CD4-positive, alpha-beta memory T cell (primary cell): ENCODE measurements at regions not wholly inside any gene's neighbourhood (a gene's known extent, or its start where the extent isn't known, plus 50 kb on each side); places are given as distances from the start of the nearest gene placed in this dataset.

ENCODE experiments used
- CTCF ChIA-PET: fragments of 350-600 bp; sonication (Branson Sonifier 250); formaldehyde crosslinking; loops from one replicate; lab custom pipeline; 2021; ENCODE audit warnings: inconsistent platforms; ENCODE audit not compliant: partially characterized antibody; lab: Charles Lee
- POLR2A ChIA-PET: fragments of 350-600 bp; sonication (Branson Sonifier 250); formaldehyde crosslinking; loops from one replicate; lab custom pipeline; 2021; ENCODE audit not compliant: partially characterized antibody; lab: Charles Lee
- DNase-seq, 5 donors: peaks; one replicate each; pipeline versions ENCODE4 v3.0.0 to v3.0.0-alpha.2; 2020 to 2022; ENCODE audit warnings: mixed read lengths in 1 of 5
- H3K27ac ChIP-seq: one replicate; pipeline ENCODE4 v1.7.0; 2013; ENCODE audit warnings: low read depth, low read length
- H3K27me3 ChIP-seq: 2 replicates; pipeline ENCODE4 v1.7.0; 2013; ENCODE audit warnings: mild to moderate bottlenecking, low read length, moderate library complexity; ENCODE audit not compliant: insufficient read depth
- H3K36me3 ChIP-seq: 2 replicates; pipeline ENCODE4 v1.7.0; 2013; ENCODE audit warnings: mild to moderate bottlenecking, low read length, moderate library complexity; ENCODE audit not compliant: insufficient read depth
- H3K4me1 ChIP-seq: 2 replicates; pipeline ENCODE4 v1.7.0; 2013; ENCODE audit warnings: mild to moderate bottlenecking, low read length, moderate library complexity; ENCODE audit not compliant: insufficient read depth
- H3K4me3 ChIP-seq, 2 donors: one replicate each; pipeline ENCODE4 v1.7.0; 2013; ENCODE audit warnings: low read length in 2 of 2, mild to moderate bottlenecking in 1 of 2
- H3K9me3 ChIP-seq, 2 donors: one replicate each; pipeline ENCODE4 v1.7.0; 2013; ENCODE audit warnings: low read length in 2 of 2, control low read depth in 1 of 2; ENCODE audit not compliant: control insufficient read depth in 1 of 2
- H3K27ac Mint-ChIP-seq, 7 donors: one replicate each; pipeline ENCODE4 v1.8.0; 2020 to 2021; ENCODE audit warnings: mixed read lengths in 7 of 7, mild to moderate bottlenecking in 6 of 7, inconsistent platforms in 3 of 7, moderate library complexity in 3 of 7
- H3K27me3 Mint-ChIP-seq, 2 donors: one replicate each; pipeline ENCODE4 v1.8.0; 2020 to 2021; ENCODE audit warnings: mixed read lengths in 2 of 2
- H3K36me3 Mint-ChIP-seq, 2 donors: one replicate each; pipeline ENCODE4 v1.8.0; 2020 to 2021; ENCODE audit warnings: mixed read lengths in 2 of 2, inconsistent platforms in 1 of 2, mild to moderate bottlenecking in 1 of 2
- H3K4me1 Mint-ChIP-seq, 4 donors: one replicate each; pipeline ENCODE4 v1.8.0; 2020 to 2021; ENCODE audit warnings: mixed read lengths in 4 of 4, mild to moderate bottlenecking in 1 of 4
- H3K4me3 Mint-ChIP-seq, 8 donors: one replicate each; pipeline ENCODE4 v1.8.0; 2020 to 2021; ENCODE audit warnings: mixed read lengths in 8 of 8, mild to moderate bottlenecking in 7 of 8, moderate library complexity in 6 of 8, inconsistent platforms in 3 of 8
- H3K9me3 Mint-ChIP-seq, 8 donors: one replicate each; pipeline ENCODE4 v1.8.0; 2020 to 2021; ENCODE audit warnings: mixed read lengths in 8 of 8, mild to moderate bottlenecking in 5 of 8, inconsistent platforms in 3 of 8, moderate library complexity in 1 of 8
- intact Hi-C: fragments of 100-400 bp; cut with micrococcal nuclease; formaldehyde crosslinking; loops from one replicate; pipeline ENCODE4 v1.15.1; 2023

DNA sequence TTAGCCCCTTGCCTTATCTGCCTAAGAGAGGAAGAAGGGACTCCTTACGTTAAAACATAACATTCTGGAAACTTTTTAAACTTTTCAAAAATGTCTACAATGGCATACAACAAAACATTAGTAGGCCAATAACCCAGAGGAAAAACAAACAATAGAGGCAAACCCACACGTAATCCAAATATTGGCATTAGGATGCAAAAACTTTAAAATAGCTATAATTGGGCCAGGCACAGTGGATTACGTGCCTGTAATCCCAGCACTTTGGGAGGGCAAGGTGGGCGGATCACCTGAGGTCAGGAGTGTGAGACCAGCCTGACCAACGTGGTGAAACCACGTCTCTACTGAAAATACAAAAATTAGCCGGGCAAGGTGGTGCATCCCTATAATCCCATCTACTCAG, 134.9 kb downstream of the AQP9 start:
- no peaks in the 10 kb centered on the region for H3K9me3 ChIP-seq
- ChIA-PET POLR2A (no interaction called here), CTCF (no interaction called here)
- no peak for DNase-seq
- intact Hi-C loops, result no loop called here
- H3K27me3 Mint-ChIP-seq, result peaks cover 2 to 6% of the 10 kb centered on the region in 2 donors
- H3K4me3 ChIP-seq, result no peak overlapping the region
- no peaks in the 10 kb centered on the region for H3K4me1 Mint-ChIP-seq
- H3K27me3 ChIP-seq, result no peaks in the 10 kb centered on the region
- peaks cover 0 to 3% of the 10 kb centered on the region in 2 donors for H3K36me3 Mint-ChIP-seq
- no peaks in the 10 kb centered on the region for H3K36me3 ChIP-seq
- H3K27ac Mint-ChIP-seq, result no peak overlapping the region
- H3K9me3 Mint-ChIP-seq, result peaks cover 0 to 10% (median 6%) of the 10 kb centered on the region in 8 donors
- no peak overlapping the region for H3K27ac ChIP-seq
- no peaks in the 10 kb centered on the region for H3K4me1 ChIP-seq
- no peak overlapping the region for H3K4me3 Mint-ChIP-seq

DNA sequence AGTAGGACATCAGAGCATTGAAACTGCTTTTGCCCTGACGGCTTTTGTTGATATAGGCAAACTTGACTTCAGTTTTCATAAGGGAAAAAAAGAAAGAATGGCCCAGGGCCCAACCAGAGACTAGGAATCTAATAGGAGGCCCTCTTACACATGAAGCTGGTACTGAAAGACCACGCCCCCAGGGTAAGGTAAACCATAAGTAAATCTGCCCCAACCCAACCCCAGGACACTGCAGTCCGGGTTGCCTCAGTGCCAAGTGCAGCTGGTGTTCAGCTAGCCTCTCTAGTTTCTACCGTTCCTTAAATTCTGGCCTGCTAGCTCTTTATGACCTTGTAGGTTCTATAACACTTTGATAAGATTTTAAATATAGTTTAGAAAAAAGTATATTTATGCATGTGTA, 136.7 kb downstream of the AQP9 start:
- Histone ChIP-seq H3K9me3 (no peaks in the 10 kb centered on the region), H3K4me1 (no peaks in the 10 kb centered on the region), H3K27ac (no peak overlapping the region), H3K27me3 (no peaks in the 10 kb centered on the region), H3K36me3 (no peaks in the 10 kb centered on the region), H3K4me3 (no peak overlapping the region)
- DNase-seq, result no peak
- Mint-ChIP-seq H3K27me3 (peaks cover 2 to 15% of the 10 kb centered on the region in 2 donors), H3K27ac (no peak overlapping the region), H3K4me3 (no peak overlapping the region), H3K36me3 (peaks cover 0 to 3% of the 10 kb centered on the region in 2 donors), H3K4me1 (no peaks in the 10 kb centered on the region), H3K9me3 (peaks cover 0 to 10% (median 6%) of the 10 kb centered on the region in 8 donors)
- ChIA-PET POLR2A (no interaction called here), CTCF (no interaction called here)
- intact Hi-C loops, result no loop called here

DNA sequence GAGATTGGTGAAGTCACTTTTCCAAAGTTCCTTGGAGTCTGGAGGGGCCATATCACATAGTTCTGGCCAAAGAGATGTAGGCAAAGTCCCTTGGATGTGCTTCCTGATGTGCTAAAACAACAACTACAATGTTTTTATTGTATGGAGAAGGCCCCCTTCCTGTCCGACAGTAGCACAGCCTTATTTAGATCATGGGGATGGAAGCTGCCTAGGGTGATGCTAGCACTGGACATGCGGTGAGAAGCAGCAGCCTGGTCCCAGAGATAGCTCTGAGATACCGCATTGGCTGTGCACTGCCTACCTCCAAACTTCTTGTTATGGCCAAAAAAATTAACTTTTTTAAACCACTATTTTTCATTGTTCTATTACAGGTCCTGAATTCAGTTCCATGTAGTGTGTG, 137.6 kb downstream of the AQP9 start:
- DNase-seq, result no peak
- intact Hi-C loops, result no loop called here
- Histone ChIP-seq H3K36me3 (no peaks in the 10 kb centered on the region), H3K4me3 (no peak overlapping the region), H3K27me3 (no peaks in the 10 kb centered on the region), H3K4me1 (no peaks in the 10 kb centered on the region), H3K27ac (no peak overlapping the region), H3K9me3 (no peaks in the 10 kb centered on the region)
- H3K27ac Mint-ChIP-seq, result no peak overlapping the region
- peaks cover 4 to 15% of the 10 kb centered on the region in 2 donors for H3K27me3 Mint-ChIP-seq
- ChIA-PET CTCF (no interaction called here), POLR2A (no interaction called here)
- H3K9me3 Mint-ChIP-seq, result peaks cover 0 to 10% (median 5%) of the 10 kb centered on the region in 8 donors
- H3K4me3 Mint-ChIP-seq, result no peak overlapping the region
- peaks cover 0 to 3% of the 10 kb centered on the region in 2 donors for H3K36me3 Mint-ChIP-seq
- H3K4me1 Mint-ChIP-seq, result no peaks in the 10 kb centered on the region

DNA sequence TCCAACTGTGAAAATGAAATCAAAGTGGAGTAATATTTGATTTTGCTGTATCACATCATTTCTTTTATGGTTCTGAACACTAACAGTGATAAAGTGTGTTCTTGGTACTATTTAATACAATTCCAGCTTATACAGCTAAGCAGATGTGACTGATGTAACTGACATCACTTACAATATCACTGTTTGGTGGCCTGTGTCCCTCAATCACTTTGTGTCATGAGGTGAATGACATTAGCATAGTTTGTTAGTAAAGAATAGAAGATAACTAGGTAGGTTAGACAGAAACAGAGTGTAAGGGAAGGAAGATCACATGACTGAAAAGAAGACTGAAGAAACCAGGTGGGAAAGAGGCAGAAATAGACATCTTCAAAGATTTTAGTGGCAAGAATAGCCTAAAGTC, 138.7 kb downstream of the AQP9 start:
- H3K27ac Mint-ChIP-seq, result no peak overlapping the region
- H3K27ac ChIP-seq, result no peak overlapping the region
- H3K27me3 ChIP-seq, result no peaks in the 10 kb centered on the region
- CTCF ChIA-PET, result no interaction called here
- peaks cover 8 to 15% of the 10 kb centered on the region in 2 donors for H3K27me3 Mint-ChIP-seq
- no peaks in the 10 kb centered on the region for H3K9me3 ChIP-seq
- H3K36me3 ChIP-seq, result no peaks in the 10 kb centered on the region
- no peak overlapping the region for H3K4me3 Mint-ChIP-seq
- H3K4me1 Mint-ChIP-seq, result no peaks in the 10 kb centered on the region
- H3K9me3 Mint-ChIP-seq, result peaks cover 0 to under 1% (median 0%) of the 10 kb centered on the region in 8 donors
- H3K36me3 Mint-ChIP-seq, result no peaks in the 10 kb centered on the region
- no peaks in the 10 kb centered on the region for H3K4me1 ChIP-seq
- intact Hi-C loops, result no loop called here
- DNase-seq, result no peak
- POLR2A ChIA-PET, result no interaction called here
- H3K4me3 ChIP-seq, result no peak overlapping the region

DNA sequence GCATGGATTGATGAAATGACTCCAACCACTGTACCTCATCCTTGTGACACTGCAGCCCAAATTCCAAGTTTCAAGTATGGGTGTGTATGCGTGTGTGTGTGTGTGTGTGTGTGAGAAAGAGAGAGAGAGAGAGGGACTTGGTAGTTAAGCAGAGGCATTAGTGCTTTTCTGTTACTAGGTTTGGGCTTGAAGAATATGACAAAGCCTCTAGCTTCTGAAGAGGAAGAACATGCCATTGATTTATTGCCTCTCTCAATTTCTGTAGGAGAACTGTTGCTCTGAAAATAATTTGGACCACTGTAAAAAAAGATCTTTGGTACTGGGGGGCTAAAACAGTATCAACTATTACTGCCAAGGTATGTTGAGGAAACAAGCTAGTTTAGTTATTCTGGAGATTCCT, 139.2 kb downstream of the AQP9 start:
- no peak overlapping the region for H3K27ac Mint-ChIP-seq
- intact Hi-C loops, result no loop called here
- DNase-seq, result no peak
- no peak overlapping the region for H3K4me3 Mint-ChIP-seq
- no peak overlapping the region for H3K27ac ChIP-seq
- H3K27me3 ChIP-seq, result no peaks in the 10 kb centered on the region
- H3K36me3 Mint-ChIP-seq, result no peaks in the 10 kb centered on the region
- no peaks in the 10 kb centered on the region for H3K9me3 ChIP-seq
- H3K4me1 ChIP-seq, result no peaks in the 10 kb centered on the region
- POLR2A ChIA-PET, result no interaction called here
- no peaks in the 10 kb centered on the region for H3K4me1 Mint-ChIP-seq
- CTCF ChIA-PET, result no interaction called here
- peaks cover 8 to 15% of the 10 kb centered on the region in 2 donors for H3K27me3 Mint-ChIP-seq
- no peak overlapping the region for H3K4me3 ChIP-seq
- no peaks in the 10 kb centered on the region for H3K9me3 Mint-ChIP-seq
- H3K36me3 ChIP-seq, result no peaks in the 10 kb centered on the region

DNA sequence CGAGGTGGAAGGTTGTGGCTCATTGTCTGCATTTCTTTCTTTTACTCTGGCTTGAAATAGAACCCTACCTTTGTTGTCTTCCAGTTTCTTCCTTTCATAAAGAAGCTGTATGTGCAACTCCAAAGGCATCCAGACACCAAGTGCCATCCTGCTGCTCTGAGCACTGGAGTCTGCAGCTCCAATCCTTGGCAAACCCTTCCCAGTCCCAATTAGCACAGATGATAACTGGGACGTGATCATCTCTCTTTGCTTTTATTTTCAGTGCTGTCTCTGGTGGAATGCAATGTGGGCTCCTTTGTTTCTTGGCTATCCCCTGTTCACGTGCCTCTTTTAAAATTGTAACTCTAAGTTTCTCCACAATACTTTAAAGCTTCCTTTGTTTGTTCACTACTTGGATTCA, 140.9 kb downstream of the AQP9 start:
- H3K36me3 Mint-ChIP-seq, result no peaks in the 10 kb centered on the region
- H3K9me3 ChIP-seq, result no peaks in the 10 kb centered on the region
- ChIA-PET CTCF (no interaction called here), POLR2A (no interaction called here)
- H3K27ac ChIP-seq, result no peak overlapping the region
- DNase-seq, result no peak
- H3K27me3 Mint-ChIP-seq, result peaks cover 8 to 15% of the 10 kb centered on the region in 2 donors
- H3K27ac Mint-ChIP-seq, result no peak overlapping the region
- no peak overlapping the region for H3K4me3 ChIP-seq
- H3K4me3 Mint-ChIP-seq, result no peak overlapping the region
- no peaks in the 10 kb centered on the region for H3K4me1 Mint-ChIP-seq
- H3K9me3 Mint-ChIP-seq, result no peaks in the 10 kb centered on the region
- intact Hi-C loops, result no loop called here
- H3K27me3 ChIP-seq, result no peaks in the 10 kb centered on the region
- H3K4me1 ChIP-seq, result no peaks in the 10 kb centered on the region
- no peaks in the 10 kb centered on the region for H3K36me3 ChIP-seq

DNA sequence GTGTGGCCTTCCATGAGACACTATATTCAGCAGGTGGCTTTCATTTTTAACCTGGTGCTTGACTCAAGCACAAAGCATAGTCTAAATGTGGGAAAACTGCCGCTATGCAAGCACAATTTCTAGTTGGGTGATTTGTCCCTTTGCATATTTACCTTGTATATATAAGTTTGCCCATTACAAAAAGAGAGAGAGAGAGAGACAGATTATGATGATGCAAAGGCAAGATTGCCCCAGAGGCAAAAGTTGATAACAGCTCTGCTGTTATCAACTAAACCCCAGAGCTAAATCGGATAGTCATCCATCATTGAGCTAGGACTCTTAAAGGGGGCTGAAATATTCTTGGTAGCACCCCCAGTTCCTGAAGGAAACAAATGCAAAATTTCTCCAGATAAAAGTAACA, 141.5 kb downstream of the AQP9 start:
- H3K27ac ChIP-seq, result no peak overlapping the region
- H3K9me3 ChIP-seq, result no peaks in the 10 kb centered on the region
- H3K4me3 Mint-ChIP-seq, result no peak overlapping the region
- intact Hi-C loops, result no loop called here
- H3K36me3 ChIP-seq, result no peaks in the 10 kb centered on the region
- no peak overlapping the region for H3K27ac Mint-ChIP-seq
- H3K36me3 Mint-ChIP-seq, result no peaks in the 10 kb centered on the region
- ChIA-PET POLR2A (no interaction called here), CTCF (no interaction called here)
- peaks cover 8 to 15% of the 10 kb centered on the region in 2 donors for H3K27me3 Mint-ChIP-seq
- no peaks in the 10 kb centered on the region for H3K27me3 ChIP-seq
- H3K4me3 ChIP-seq, result no peak overlapping the region
- DNase-seq, result no peak
- no peaks in the 10 kb centered on the region for H3K4me1 Mint-ChIP-seq
- no peaks in the 10 kb centered on the region for H3K9me3 Mint-ChIP-seq
- no peaks in the 10 kb centered on the region for H3K4me1 ChIP-seq
